IMR-90 (cell line): ENCODE measurements at regions not wholly inside any gene's neighbourhood (a gene's known extent, or its start where the extent isn't known, plus 50 kb on each side); places are given as distances from the start of the nearest gene placed in this dataset.

Source experiments
- BHLHE40 ChIP-seq: fragments of 150-350 bp; IDR thresholded peaks from 2 replicates; pipeline ENCODE4 v1.6.1; 2016; ENCODE audit warnings: mild to moderate bottlenecking, low read depth, low read length
- CEBPB ChIP-seq: IDR thresholded peaks from 2 replicates; pipeline ENCODE4 v1.6.1; 2012; ENCODE audit warnings: low read depth, low read length, improper control_type of control experiment
- CHD1 ChIP-seq: IDR thresholded peaks from 2 replicates; pipeline ENCODE4 v1.6.1; 2012; ENCODE audit warnings: low read depth, low read length, improper control_type of control experiment
- FOS ChIP-seq: fragments of 150-350 bp; IDR thresholded peaks from 2 replicates; pipeline ENCODE4 v1.6.1; 2016; ENCODE audit warnings: low read depth, low read length
- MAFK ChIP-seq: IDR thresholded peaks from 2 replicates; pipeline ENCODE4 v1.6.1; 2012; ENCODE audit warnings: low read depth, low read length, improper control_type of control experiment
- MXI1 ChIP-seq: IDR thresholded peaks from 2 replicates; pipeline ENCODE4 v1.6.1; 2012; ENCODE audit warnings: low read depth, mild to moderate bottlenecking, low read length, moderate library complexity, borderline replicate concordance
- NFE2L2 ChIP-seq: fragments of 150-350 bp; IDR thresholded peaks from 2 replicates; pipeline ENCODE4 v1.6.1; 2016; ENCODE audit warnings: low read depth, mild to moderate bottlenecking, low read length
- POLR2A ChIP-seq: IDR thresholded peaks from 2 replicates; pipeline ENCODE4 v1.6.1; 2012; ENCODE audit warnings: mild to moderate bottlenecking, low read depth, low read length
- RAD21 ChIP-seq: IDR thresholded peaks from 2 replicates; pipeline ENCODE4 v1.6.1; 2012; ENCODE audit warnings: low read length, improper control_type of control experiment
- RFX5 ChIP-seq: IDR thresholded peaks from 2 replicates; pipeline ENCODE4 v1.8.0; 2012; ENCODE audit warnings: low read depth, mild to moderate bottlenecking, low read length, moderate library complexity
- SMC3 ChIP-seq: fragments of 150-350 bp; IDR thresholded peaks from 2 replicates; pipeline ENCODE4 v1.6.1; 2016; ENCODE audit warnings: low read depth, mild to moderate bottlenecking, antibody characterized with exemption, low read length, moderate library complexity
- TF ChIP-seq, protein P1 (sequence below): conservative IDR thresholded peaks from 2 replicates; pipeline ENCODE4 v1.5.1; 2012; ENCODE audit warnings: mild to moderate bottlenecking, low read depth, low read length, improper control_type of control experiment

DNA sequence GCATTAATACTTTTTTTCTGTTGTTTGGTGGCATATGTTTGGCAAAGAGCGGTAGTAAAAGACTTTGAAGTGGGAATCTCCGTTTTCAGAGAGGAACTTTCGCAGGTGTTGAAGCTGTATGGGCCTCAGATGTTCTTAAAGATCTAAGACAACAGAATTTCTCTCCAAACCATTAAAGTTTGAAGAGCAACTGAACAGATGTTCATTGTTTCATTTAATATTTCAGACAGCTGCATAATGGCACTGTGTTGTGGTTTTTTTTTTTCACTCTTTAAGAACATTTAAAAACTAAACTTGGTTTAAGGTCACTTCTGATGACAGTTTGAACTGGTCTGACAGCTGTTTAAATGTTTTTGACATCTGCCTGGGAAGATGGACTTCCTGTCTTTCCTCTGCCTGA lies 882.7 kb upstream of the PCDH10 start:
- TF ChIP-seq POLR2A (no peak), RAD21 (no peak), MAFK (no peak), BHLHE40 (no peak), NFE2L2 (no peak), SMC3 (no peak), RFX5 (no peak), CEBPB (no peak), CHD1 (no peak), FOS (no peak), MXI1 (no peak)
- TF ChIP-seq, protein P1, sequence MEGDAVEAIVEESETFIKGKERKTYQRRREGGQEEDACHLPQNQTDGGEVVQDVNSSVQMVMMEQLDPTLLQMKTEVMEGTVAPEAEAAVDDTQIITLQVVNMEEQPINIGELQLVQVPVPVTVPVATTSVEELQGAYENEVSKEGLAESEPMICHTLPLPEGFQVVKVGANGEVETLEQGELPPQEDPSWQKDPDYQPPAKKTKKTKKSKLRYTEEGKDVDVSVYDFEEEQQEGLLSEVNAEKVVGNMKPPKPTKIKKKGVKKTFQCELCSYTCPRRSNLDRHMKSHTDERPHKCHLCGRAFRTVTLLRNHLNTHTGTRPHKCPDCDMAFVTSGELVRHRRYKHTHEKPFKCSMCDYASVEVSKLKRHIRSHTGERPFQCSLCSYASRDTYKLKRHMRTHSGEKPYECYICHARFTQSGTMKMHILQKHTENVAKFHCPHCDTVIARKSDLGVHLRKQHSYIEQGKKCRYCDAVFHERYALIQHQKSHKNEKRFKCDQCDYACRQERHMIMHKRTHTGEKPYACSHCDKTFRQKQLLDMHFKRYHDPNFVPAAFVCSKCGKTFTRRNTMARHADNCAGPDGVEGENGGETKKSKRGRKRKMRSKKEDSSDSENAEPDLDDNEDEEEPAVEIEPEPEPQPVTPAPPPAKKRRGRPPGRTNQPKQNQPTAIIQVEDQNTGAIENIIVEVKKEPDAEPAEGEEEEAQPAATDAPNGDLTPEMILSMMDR: no peak
